H1 (cell line): ENCODE measurements at regions not wholly inside any gene's neighbourhood (a gene's known extent, or its start where the extent isn't known, plus 50 kb on each side); places are given as distances from the start of the nearest gene placed in this dataset.

Source experiments
- POLR2A ChIP-seq, 2 experiments: IDR thresholded peaks; 1 replicate in 1 of 2; 2 replicates in 1 of 2; pipeline ENCODE4 v1.6.1; 2011; ENCODE audit warnings: low read depth in 2 of 2, low read length in 2 of 2, mild to moderate bottlenecking in 2 of 2; ENCODE audit errors: control extremely low read depth in 1 of 2
- TF ChIP-seq, protein P1 (sequence below), 3 experiments: IDR thresholded peaks; 1 replicate in 2 of 3; 2 replicates in 1 of 3; pipeline versions ENCODE4 v1.5.1 to v1.6.1; 2011; ENCODE audit warnings: low read length in 3 of 3, mild to moderate bottlenecking in 3 of 3, inconsistent platforms in 2 of 3, low read depth in 1 of 3, moderate library complexity in 1 of 3; ENCODE audit not compliant: insufficient read depth in 1 of 3; ENCODE audit errors: control extremely low read depth in 1 of 3

- TF ChIP-seq, protein P1, sequence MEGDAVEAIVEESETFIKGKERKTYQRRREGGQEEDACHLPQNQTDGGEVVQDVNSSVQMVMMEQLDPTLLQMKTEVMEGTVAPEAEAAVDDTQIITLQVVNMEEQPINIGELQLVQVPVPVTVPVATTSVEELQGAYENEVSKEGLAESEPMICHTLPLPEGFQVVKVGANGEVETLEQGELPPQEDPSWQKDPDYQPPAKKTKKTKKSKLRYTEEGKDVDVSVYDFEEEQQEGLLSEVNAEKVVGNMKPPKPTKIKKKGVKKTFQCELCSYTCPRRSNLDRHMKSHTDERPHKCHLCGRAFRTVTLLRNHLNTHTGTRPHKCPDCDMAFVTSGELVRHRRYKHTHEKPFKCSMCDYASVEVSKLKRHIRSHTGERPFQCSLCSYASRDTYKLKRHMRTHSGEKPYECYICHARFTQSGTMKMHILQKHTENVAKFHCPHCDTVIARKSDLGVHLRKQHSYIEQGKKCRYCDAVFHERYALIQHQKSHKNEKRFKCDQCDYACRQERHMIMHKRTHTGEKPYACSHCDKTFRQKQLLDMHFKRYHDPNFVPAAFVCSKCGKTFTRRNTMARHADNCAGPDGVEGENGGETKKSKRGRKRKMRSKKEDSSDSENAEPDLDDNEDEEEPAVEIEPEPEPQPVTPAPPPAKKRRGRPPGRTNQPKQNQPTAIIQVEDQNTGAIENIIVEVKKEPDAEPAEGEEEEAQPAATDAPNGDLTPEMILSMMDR (IDR thresholded peaks at IDR 0.05; ENCODE audit: control extremely low read depth in 1 of 3, insufficient read depth in 1 of 3, low read depth in 1 of 3, low read length in 3 of 3) = no peak
- no peak for TF ChIP-seq POLR2A (IDR thresholded peaks at IDR 0.05; ENCODE audit: control extremely low read depth in 1 of 2, low read depth in 2 of 2, low read length in 2 of 2)
Observed at GRCh38 chr6:112770308-112770707, 423.2 kb downstream of the RFPL4B start.
